HFFc6 (cell line): ENCODE measurements at regions not wholly inside any gene's neighbourhood (a gene's known extent, or its start where the extent isn't known, plus 50 kb on each side); places are given as distances from the start of the nearest gene placed in this dataset.

ENCODE experiments used
- DNase-seq: peaks from one replicate; pipeline ENCODE4 v3.0.0-alpha.2; 2018
- H3K27ac Mint-ChIP-seq: 2 replicates; pipeline ENCODE4 v1.8.0; 2020; ENCODE audit warnings: mild to moderate bottlenecking, mixed read lengths
- H3K27me3 Mint-ChIP-seq: 2 replicates; pipeline ENCODE4 v1.8.0; 2021; ENCODE audit warnings: mild to moderate bottlenecking, moderate library complexity, mixed read lengths; ENCODE audit not compliant: insufficient read depth
- H3K36me3 Mint-ChIP-seq: 2 replicates; pipeline ENCODE4 v1.8.0; 2021; ENCODE audit warnings: low read depth, mixed read lengths
- H3K4me1 Mint-ChIP-seq: 2 replicates; pipeline ENCODE4 v1.8.0; 2020; ENCODE audit warnings: low read depth, mixed read lengths
- H3K4me3 Mint-ChIP-seq: 2 replicates; pipeline ENCODE4 v1.8.0; 2020; ENCODE audit warnings: mild to moderate bottlenecking, moderate library complexity, mixed read lengths
- H3K9me3 Mint-ChIP-seq: 2 replicates; pipeline ENCODE4 v1.8.0; 2020; ENCODE audit warnings: mild to moderate bottlenecking, mixed read lengths
- CTCF ChIP-seq: fragments of 200-600 bp; sonication (generic); IDR thresholded peaks from 2 replicates; pipeline ENCODE4 v1.5.0; 2021; ENCODE audit warnings: antibody characterized with exemption, mild to moderate bottlenecking

GRCh38 chr13:34340534-34340933, 522.6 kb downstream of the RFC3 start:
- no peak for TF ChIP-seq CTCF
- Mint-ChIP-seq H3K27ac (no peak overlapping the region), H3K4me3 (no peak overlapping the region), H3K9me3 (no peaks in the 10 kb centered on the region), H3K27me3 (no peaks in the 10 kb centered on the region; the same call in 1 of the 2 replicates), H3K36me3 (no peaks in the 10 kb centered on the region), H3K4me1 (peaks cover 12% of the 10 kb centered on the region; the same call in 1 of the 2 replicates)
- DNase-seq, result peak; percentile 18

DNA sequence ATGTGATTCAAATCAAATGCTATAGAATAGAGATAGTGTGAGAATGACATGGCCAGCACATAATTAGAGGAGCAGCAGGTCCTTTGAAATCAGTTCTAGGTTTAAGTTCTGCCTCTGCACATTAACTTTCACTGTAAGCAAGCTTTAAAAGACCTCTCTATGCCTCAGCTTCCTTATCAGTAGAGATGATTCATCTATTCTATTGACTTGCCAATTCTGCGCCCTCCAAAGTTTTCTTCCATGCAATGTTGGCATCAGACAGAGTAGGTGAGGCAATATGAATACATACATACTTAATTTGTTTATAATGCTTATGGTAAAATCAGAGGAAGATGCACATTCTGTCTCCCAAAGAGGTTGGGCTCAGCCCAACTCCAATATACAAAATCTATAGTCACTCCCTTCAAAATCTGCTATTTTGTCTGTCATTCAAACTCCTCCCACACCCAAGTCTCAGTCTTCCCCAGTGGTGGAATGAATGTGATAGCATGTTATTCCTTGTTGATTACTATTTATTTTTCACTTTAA, 525.5 kb downstream of the RFC3 start:
- peaks cover 38% of the 10 kb centered on the region for H3K4me1 Mint-ChIP-seq
- H3K4me3 Mint-ChIP-seq, result no peak overlapping the region
- TF ChIP-seq CTCF, result no peak

DNA sequence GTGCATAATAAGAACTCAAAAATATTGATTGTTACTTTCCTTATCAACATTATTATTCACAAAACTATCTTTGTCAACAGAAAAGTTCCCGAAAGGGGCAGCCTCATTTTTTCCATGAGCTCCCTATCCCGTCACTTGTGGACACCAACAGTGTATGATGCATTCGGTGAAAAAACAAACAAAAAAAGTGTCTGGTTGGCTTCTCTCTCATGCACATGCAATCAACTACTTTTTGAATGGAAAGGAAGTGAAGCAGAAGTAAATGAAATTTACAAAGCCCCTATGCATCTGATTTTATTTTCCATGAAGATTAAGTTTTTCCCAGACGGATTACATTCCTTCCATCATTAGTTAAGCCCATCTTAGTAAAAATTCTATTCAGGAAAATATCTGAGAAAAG, 526.9 kb downstream of the RFC3 start:
- no peak for DNase-seq
- Mint-ChIP-seq H3K27ac (no peak overlapping the region), H3K4me3 (no peak overlapping the region), H3K36me3 (no peaks in the 10 kb centered on the region), H3K27me3 (peaks cover 1% of the 10 kb centered on the region; the same call in 1 of the 2 replicates), H3K4me1 (peaks cover 51% of the 10 kb centered on the region), H3K9me3 (no peaks in the 10 kb centered on the region)
- TF ChIP-seq CTCF, result no peak

More for the DNA sequence above, 525.5 kb downstream of the RFC3 start:
- Mint-ChIP-seq H3K27me3 (peaks cover 1% of the 10 kb centered on the region; the same call in 1 of the 2 replicates), H3K36me3 (no peaks in the 10 kb centered on the region), H3K27ac (no peak overlapping the region), H3K9me3 (no peaks in the 10 kb centered on the region)
- no peak for DNase-seq

DNA sequence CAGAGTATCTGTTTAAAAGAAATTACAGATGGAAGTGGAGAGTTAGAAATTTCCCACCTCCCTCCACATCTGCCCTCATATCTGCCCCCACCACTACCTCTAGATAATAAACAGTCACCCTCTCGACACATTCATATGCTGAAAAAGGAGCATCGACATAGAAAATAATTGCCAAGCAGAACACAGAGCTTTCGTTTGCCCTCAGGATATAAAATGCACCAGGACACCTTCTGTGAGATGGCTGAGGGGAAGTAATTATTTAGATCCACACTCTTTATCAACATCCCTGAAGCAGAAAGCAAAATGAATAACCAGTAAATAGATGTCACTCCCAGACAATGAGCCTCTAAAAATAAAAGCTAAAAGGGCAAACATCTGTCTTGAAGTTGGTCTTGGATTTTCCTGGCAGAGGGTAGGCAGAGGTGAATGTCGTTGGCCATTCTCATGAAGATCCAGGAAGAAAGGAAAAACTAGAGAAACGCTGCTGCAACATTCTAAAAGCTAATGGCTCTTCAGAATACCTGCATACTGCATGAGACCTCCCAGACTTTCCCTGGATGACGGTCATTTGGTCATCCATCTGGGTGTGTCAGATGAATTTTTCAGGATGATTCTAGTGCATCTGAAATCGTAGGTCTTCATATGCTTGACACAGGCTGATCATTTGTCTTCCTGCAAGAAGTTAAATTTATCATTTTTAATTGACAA, 527.5 kb downstream of the RFC3 start:
- Mint-ChIP-seq H3K4me3 (no peak overlapping the region), H3K27ac (no peak overlapping the region), H3K4me1 (peaks cover 52% of the 10 kb centered on the region), H3K27me3 (peaks cover 1% of the 10 kb centered on the region; the same call in 1 of the 2 replicates), H3K36me3 (no peaks in the 10 kb centered on the region), H3K9me3 (no peaks in the 10 kb centered on the region)
- TF ChIP-seq CTCF, result no peak
- no peak for DNase-seq

- Mint-ChIP-seq H3K27me3 (peaks cover 1% of the 10 kb centered on the region), H3K9me3 (no peaks in the 10 kb centered on the region), H3K36me3 (peaks cover 6% of the 10 kb centered on the region), H3K4me1 (peaks cover 61% of the 10 kb centered on the region), H3K4me3 (0 out of 2 replicates have a peak overlapping the region, but pooled peaks have one; percentile 0), H3K27ac (peak overlapping the region; percentile 20; the same call in 1 of the 2 replicates)
- TF ChIP-seq CTCF, result no peak
- DNase-seq, result peak; percentile 46
Measured at GRCh38 chr13:34346626-34347025, 528.7 kb downstream of the RFC3 start.
